ENCODE measurements at regions not wholly inside any gene's neighbourhood (a gene's known extent, or its start where the extent isn't known, plus 50 kb on each side); places are given as distances from the start of the nearest gene placed in this dataset.

DNA sequence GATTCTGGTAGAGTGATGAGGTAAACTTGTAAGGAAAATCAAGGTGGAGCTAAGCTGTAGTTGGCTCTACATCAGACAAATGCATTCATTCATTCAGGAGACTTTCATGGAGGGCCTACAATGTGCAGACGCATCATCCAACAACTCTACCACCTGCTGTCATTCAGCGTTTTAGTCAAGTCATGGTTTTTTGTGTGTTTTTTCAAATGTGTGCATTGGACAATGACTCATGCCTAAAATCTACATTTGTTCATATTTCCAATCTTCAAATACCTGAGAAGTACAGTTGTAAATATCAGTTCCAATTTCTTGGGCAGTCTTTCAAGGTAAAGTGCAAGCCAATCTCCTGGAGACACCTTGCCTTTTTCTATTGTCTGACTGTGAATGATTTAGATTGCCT, 108.0 kb upstream of the LGALSL start:
- no peak for FAIRE-seq

DNA sequence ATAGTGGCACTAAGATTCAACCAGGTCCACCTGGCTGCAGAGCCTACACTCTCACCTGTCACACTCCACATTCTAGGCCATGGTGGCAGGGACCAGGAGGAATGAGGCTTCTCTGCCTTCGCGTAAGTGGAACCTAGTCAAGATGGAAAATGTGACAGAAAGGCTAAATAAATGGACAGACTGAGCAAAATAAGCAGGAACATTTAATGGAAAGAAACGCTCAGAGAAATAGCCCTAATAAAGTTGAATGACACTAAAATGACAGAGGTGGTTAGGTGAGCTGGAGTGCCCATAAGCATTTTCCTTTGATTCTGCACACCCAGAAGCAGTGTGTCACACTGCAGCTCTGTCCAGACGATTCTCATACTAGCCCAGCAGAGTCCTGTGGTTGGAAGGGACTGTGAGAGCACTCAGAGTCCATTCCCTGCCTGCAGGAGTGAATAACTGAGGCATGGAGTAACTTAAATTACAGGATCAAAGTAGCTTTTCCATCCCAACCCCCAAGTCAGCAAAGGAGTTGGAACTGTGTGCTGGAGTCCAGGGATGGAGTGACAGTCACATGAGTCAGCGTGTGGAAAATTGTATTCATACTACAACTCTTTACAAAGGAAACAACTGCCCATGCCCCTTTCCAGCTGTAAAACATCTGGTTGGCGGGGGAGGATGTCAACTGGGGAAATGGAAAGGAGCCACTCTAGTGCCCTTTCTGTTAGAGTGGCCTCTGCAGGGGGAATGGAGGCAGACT, 105.4 kb upstream of the LGALSL start:
- FAIRE-seq = no peak

DNA sequence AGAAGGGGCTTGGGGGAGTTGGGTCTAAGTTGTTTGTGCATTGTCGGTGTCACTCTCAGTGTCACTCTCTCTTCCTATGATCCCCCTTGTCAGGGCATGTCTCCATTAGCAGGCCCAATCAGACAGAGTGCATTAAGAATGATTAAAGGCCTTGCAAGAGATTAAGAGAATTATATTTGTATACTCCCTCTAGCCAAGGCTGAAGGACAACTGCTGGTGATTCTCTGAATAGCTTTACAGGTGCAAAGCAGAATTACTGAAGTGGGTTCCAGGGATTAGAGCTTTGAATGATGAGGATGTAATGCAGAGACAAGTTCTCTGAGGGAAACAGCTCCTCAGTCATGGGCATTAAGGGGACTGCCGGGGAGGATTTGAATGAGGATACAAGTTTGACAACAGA, 104.8 kb upstream of the LGALSL start:
- no peak for FAIRE-seq

DNA sequence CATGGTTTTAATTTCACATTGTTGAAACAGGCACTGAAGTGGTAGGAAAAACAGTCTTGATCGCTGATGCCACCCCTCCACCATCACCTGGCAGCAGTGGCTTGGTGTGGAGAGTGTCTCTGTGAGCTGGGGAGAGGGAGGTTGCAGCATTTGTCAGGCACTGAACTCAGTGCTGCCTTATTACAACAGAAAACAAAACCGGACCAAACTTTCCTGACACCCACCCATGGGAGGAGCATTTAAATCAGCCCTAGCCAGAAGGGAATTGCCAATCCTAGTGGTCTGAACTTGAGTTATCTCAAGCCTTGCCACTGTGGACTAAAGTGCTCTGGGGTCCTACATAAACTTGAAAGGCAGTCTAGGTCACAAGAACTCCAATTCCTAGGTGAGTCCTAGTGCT, 103.0 kb upstream of the LGALSL start:
- no peak for FAIRE-seq

DNA sequence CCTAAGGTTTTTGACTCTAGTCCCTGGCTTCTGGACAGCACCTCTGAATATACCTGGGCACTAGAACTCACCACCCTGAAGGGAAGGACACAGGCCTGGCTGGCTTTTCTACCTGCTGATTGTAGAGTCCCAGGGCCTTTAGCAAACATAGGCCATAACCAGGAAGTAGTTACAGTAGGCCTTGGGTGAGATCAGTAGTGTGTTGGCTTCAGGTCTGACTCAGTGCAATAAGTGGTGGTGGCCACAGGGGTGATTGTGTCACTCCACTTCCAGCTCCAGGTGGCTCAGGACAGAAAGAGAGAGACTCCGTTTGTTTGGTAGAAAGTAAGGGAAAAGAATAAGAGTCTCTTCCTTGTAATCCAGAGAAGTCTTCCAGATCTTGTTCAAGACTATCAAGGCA, 101.7 kb upstream of the LGALSL start:
- FAIRE-seq = no peak

DNA sequence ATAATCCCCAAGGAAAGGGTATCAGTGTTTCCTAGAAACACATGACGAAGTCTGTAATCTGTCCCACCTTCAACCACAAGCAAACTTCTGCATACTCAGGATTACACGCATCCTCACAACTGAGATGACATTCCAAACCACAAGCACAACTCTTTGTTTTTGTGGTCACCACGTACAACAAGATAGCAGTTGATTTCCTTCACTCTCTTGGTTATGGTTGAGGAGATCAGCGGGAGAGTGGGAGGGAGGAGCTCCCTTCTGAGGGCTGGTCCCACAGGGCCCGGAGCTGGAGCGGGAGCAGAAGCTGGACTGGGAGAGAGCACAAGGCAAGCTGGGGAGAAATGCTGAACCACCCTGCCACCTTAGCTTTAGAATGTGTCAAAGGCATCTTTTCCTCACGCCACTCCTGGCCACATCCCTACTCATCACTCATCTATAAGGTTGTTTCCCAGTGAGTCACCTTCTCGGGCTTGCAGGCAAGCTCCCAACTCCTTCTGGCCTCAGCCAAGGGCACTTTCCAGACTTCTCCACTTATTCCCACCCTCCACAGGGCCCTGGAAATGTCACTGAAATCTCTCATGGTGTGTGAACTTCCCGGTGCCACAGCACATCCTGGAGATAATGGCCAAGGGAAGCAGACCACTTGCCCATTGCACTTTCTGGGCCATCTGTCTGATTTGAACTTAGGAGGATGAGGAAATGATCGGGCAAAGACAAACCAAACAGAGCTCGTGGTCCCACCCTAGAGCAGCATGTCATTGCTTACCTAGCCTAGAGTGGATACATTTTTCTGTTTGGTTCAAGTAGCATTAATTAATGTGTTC, 98.9 kb upstream of the LGALSL start:
- no peak for FAIRE-seq

DNA sequence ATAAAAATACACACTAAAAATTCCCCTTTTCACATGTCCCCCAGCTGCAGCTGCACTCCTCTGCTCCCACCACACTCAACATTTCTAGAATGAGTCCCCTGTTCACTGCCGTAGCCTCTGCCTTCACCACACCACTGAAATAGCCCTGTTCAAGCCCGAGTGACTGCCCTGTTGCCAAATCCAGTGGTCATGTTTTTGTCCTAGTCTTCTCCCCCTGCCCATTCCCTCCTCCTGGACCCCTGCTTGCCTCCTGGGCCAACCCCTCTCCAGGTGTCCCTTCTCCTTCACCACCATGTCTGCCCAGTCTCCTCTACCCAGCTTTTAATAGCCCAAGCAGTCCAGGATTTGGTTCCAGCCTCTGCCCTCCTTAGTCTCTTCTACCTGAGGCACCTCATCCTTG, 97.1 kb upstream of the LGALSL start:
- no peak for FAIRE-seq

DNA sequence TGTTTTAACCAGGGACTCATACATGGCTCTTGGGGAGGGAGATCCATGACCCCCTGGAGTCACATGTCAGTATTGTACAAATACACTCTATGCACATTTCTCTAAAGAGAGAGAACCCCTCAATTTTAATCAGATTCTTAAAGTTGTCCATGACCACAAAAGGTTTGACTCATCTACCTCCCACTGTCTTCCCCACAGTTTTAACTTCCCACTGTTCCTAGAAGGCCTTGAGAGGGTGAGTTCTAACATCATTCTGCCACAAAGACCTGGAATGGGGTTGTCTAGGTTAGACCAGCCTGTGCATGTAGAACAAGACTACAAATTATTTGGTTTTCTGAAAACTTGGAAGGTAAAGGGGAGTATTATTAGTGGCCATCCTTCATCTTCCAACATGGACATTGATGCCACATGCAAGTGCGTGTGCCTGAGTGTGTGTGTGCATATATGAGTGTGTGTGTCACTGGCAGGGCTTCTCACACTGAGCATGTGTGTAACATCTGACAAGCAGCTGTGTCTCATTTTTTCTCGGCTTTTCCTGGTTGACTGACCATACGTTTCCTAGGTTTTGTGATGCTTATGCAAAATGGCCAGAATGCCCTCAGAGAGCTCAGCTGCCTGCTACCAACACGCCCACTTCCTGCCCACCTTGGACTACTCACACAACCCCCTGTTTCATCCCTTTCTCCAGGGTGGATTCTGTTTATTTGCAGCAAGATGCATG, 94.6 kb upstream of the LGALSL start:
- no peak for FAIRE-seq

DNA sequence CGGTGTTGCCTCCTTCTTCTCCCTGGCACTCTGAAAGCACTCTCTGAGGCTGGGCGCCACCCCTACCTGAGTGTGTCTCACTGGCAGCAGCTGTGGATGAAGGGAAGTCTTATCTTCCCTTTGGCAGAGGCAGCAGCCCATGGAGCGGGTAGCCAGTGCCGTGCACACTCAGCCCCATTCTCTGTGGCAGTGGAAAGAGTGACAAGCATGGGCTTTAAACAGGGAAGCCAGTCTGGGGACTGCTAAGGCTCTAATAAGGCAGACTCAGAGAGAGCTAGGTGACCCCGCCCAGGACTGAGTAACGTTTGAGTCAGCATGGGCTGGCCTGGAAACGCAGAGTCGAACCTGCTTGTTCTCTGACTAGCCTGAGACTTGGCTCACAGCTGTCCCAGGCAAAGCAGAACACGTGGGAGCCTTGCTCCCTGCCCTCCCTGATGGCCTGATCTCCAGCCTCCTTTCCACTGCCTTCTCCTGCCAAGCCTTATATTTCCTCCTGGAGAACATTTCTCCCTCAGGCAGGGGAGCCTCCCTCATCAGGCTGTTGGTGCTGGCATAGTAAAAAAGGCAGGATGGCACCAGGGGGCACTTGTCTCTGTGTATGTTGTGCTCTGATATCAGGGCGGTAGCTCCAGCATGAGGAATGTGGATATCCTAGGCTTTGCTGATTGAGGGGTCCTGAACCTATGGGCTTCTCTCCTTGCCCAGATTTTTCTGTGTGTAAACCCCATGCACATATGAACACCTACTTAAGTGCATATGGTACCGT, 93.9 kb upstream of the LGALSL start:
- FAIRE-seq = no peak

DNA sequence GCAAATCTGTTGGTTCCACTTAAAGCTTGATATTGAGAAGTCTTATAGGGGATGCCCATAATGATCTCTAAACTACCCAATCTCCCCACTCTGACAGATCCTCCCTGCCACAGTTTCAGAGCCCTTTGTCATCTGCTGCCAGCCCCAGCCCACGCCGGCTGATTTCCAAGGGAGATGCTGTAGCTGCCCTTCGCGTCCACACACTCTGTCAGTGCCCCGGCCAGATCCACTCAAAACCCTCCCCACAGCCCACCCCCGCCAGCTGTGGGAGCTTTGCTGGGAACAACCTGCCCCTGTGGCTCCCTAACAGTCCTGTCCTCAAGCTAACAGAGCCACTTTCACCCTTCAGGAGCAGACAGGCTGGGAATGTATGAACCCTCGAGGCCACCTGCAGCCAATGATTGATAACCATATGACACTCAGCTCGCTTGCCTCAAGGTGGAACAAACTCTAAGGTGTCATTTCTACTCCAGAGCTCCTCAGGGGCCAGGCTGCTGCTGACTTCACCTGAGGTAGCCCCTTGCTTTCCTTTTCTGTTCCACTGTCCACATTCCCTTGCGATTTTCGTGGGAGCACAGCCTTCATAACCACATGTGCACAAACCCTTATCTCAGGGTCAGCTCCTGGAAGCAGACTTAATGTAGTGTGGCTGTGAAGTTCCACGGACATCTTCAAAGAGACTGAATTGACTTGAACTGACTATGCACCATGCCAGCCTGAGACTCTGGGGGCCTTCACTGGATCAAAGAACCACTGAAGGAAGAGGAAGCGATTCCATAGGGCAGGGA, 92.6 kb upstream of the LGALSL start:
- no peak for FAIRE-seq

DNA sequence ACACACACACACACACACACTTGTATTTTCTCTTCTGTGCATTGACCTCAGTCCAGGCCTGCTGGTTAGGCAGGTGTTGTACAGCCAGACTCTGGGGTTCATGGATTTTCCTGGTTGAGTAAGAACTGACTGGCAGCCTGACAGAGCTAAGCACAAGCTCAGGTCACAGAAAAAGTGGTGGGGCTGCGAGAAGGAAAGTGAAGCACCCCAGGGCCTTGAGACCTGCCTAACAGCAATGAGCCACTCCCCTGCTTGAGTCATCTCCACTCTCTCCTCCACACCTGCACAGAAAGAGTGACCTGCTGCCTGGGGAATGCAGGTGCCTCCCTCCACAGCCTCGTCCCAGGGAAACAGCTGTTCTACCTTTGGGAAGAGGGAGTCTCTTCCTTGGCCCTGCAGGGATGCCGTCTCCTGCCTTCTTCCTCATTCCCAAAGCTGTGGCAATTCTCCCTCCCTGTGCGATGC, 91.4 kb upstream of the LGALSL start:
- FAIRE-seq = no peak

DNA sequence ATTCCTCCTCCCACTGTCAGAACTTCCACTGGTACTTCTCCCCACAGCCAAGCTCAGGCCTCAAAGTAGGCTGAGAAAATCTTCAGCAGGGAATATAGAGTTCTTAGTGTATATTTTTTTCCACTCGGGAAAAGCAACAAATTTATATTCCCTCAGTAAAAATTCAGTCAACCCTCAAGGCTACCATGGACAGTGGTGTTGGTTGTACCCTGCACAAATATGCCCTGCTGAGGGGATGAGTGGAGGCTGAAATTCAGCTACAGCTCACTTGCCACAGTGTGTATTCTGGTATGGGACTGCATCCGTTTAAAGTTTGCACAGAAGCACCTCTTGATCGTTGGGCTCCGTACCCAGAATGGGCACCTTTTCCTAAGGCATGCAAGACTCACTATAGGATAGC, 90.8 kb upstream of the LGALSL start:
- no peak for FAIRE-seq

DNA sequence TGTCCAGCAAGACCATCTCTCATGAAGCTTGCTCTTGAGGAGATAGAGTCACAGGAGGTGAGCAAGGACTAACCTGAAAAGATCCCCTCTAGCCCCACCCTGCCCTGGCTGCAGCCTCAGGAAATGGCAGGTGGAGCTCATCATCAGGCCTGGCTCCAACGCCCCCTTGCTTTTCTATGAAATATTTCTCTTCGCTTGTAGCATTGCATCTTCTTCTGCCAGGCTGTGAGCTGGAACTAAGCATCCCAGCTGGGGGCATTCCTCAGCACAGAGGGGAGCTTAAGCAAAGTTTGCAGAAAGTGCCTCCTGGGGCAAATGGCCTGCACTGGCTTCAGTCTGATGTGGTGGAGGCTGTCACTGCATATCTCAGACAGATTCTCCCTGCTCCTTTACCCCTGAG, 90.1 kb upstream of the LGALSL start:
- no peak for FAIRE-seq

DNA sequence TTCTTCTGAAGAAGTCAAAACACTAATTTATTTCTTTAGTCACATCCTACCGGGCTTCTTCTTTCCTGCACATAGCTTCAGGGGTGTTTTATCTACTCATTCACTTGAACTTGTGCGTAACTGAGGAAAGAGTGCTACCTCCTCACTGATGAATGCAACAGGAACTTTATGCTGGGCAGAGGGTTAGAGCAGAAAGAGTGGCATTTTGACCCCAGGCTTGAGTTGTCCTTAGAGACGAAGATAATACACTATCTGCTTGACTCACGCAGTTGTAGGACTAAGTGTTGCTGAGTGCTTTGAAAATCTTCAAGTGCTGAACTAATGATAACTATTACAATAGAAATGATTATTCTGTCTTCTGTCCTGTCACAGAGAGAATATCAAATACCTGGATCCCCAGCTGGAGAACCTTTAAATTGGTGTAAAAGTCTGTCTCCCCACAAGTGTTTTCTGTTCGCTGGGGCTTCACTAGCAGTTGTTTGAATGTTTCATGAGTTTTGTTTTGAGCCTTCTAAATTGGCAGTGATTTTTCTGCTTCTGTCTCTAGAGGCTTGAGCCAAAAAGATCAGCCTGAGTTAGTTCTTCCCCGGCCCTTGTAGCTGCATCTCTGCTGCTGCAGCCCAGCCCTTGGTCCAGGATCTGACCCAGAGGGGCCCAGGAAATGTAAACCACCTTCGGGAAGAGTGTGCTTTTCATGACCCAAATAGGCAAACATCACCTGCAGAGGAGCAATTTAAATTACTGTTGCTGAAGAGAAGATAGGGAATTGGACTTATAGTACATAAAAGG, 86.3 kb upstream of the LGALSL start:
- no peak for FAIRE-seq

DNA sequence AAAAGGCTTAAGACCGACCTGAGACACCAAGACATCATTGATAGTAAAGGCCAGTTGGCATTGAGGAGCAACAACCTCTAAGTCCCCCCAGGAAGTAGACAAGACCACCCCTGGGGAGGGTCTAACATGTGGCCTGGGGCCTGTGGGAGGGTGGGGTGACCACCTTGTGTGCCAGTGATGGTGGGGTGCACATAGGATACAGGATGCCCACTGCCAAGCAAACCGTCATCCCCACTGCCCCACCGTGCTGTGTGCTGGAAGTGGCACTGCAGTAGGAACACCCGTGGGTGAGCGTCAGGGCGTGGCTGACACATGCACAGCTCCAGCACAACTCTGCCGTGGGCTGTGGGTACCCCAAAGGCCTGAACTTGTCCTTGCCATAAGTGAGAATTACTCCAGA, 84.3 kb upstream of the LGALSL start:
- FAIRE-seq = no peak

DNA sequence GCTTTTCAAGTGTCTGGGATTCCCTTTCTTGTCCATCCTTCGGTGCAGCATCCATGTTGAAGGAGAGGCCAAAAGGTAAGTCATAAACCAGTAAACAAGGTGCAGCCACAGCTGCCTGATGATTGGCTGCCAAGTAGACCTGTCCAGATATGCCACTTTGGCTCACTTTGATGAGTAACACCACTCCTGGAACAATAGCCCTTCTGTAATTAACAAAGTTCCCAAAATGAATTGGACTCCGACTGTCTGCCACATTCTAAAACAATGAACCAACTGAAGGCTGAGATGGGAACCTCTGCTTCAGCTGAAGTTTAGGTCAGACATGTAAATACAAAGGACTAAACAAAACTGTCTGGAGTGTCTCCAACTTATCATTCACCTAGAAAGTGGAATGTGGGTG, 82.2 kb upstream of the LGALSL start:
- FAIRE-seq = no peak

DNA sequence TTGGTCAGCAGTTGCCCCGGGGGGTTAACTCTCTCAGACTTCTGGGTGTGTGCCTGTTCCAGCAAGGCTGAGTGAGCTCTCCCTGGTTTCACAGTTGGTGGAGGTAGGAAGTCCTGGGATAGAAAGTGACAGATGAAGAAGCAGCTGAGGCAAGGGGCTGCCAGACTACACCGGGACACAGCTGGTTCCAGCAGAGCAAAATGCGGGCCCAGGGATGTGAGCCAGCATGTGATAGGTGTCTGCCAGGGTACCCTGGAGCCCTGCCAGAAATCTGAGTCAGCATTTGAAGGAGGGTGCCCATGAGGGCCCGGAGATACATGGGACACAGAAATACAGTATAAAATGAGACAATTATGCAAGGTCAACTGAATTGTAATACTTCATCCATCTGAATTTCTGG, 79.3 kb upstream of the LGALSL start:
- no peak for FAIRE-seq

DNA sequence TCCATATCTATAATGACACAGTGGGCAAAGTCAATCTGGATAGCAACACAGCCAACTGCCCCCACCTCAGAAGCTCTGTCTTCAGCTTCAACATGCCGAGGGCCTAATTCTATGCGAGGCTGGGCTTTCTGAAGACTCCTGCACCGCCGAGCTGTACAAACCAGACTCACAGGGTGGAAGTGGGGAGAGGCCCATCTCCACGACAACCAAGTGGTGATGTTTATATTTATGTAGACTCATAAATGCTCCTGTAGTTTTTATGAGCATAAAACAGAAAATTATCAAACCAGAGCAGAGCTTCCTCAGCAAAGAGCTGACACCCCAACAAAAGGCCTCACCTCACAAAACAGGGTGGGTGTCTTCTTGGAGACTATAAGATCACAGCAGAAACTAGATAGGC, 77.0 kb upstream of the LGALSL start:
- no peak for FAIRE-seq

DNA sequence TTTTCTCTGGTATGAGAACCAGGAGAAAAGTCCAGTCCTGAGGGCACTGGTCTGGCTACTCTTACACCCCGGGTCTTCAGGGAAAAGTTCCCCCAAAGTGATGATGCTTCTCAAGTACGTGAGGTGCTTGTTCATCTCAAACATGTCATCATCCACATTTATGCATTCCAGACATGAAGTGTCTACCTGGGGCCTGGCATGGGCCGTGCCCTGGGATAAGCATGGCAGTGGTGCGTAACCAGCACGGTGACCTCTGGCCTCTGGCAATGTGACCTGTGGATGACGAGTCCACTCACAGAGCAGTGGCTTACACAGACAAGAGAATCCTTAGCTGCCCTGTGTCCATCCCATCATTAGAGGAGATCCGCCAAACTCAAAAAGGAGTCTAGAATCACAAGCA, 74.8 kb upstream of the LGALSL start:
- no peak for FAIRE-seq

DNA sequence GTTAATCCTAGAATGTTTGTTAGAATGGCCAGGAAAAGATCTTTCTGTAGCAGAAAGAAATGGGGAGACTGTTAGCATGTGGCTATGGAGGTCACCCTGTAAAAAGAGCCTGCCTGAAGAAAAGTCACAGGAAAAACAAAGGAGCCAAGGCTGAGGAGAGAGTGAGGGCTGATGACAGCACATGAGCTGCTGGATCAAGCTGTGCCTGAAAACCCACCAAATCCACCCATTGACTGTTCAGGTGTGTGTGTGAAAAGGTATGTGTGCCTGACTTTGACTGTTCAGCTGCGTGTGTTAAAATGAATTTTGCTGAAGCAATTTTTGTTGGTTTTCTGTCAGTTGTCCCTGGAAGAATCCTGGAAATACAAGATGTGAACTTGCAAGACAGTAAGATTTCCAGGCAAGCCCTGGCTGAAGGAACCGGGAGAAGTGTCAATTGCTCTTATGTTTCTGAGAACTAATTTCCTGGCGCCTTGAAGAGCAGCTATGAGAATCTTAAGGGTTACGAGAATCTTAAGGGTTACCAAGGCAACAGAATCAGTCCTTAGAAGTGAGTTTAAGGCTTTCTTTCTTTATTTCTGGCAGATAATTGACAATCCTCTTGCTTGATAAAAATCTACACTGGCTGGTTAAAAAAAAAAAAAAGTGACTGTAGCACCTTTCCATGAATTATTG, 73.0 kb upstream of the LGALSL start:
- FAIRE-seq = no peak
